HL-60 (cell line): ENCODE measurements at regions not wholly inside any gene's neighbourhood (a gene's known extent, or its start where the extent isn't known, plus 50 kb on each side); places are given as distances from the start of the nearest gene placed in this dataset.
"Not testable (repeated sequence)": the region's sequence is repeated elsewhere in the genome, so short reads cannot be mapped to it uniquely, and the experiment has no call there.

Experiments used
- DNase-seq, 2 experiments: peaks; one replicate each; pipeline ENCODE4 v3.0.0-alpha.2; 2010 to 2020; ENCODE audit warnings: low read depth in 1 of 2, low spot score in 1 of 2
- H3K27ac ChIP-seq: fragments of 250-450 bp; sonication (Bioruptor Pico); replicated peaks from 2 replicates; pipeline ENCODE4 v1.5.1; 2020; ENCODE audit warnings: mild to moderate bottlenecking, moderate library complexity
- H3K27me3 ChIP-seq: fragments of 250-450 bp; sonication (Bioruptor Pico); 2 replicates; pipeline ENCODE4 v1.5.1; 2021; ENCODE audit warnings: mild to moderate bottlenecking, moderate library complexity; ENCODE audit not compliant: insufficient read depth, poor library complexity, severe bottlenecking
- H3K4me3 ChIP-seq: replicated peaks from 2 replicates; pipeline ENCODE4 v1.5.1; 2011; ENCODE audit warnings: mild to moderate bottlenecking, control low read depth, low read length; ENCODE audit not compliant: insufficient read depth
- CTCF ChIP-seq: IDR thresholded peaks from one replicate; pipeline ENCODE4 v1.5.1; 2011; ENCODE audit warnings: low read length, control low read depth, inconsistent platforms; ENCODE audit not compliant: insufficient read depth
- GABPA ChIP-seq: IDR thresholded peaks from 2 replicates; pipeline ENCODE4 v1.6.1; 2012; ENCODE audit warnings: low read depth
- POLR2AphosphoS5 ChIP-seq: IDR thresholded peaks from 2 replicates; pipeline ENCODE4 v1.6.1; 2012; ENCODE audit warnings: low read depth
- REST ChIP-seq: IDR thresholded peaks from 2 replicates; pipeline ENCODE4 v1.6.1; 2012; ENCODE audit warnings: low read depth; ENCODE audit not compliant: insufficient replicate concordance
- SPI1 ChIP-seq: IDR thresholded peaks from 2 replicates; pipeline ENCODE4 v1.6.1; 2012; ENCODE audit warnings: low read depth, mild to moderate bottlenecking, borderline replicate concordance

GRCh38 chr11:56841210-56841810 is 92.8 kb upstream of the OR9G4 start:
- no peaks in the 10 kb centered on the region for H3K27me3 ChIP-seq
- peak; percentile 14 to 41 for DNase-seq
- H3K4me3 ChIP-seq = no peak overlapping the region
- no peak overlapping the region for H3K27ac ChIP-seq
- TF ChIP-seq CTCF (peak; percentile 28), SPI1 (no peak)

- not testable (repeated sequence) for H3K27me3 ChIP-seq, H3K27ac ChIP-seq, DNase-seq, H3K4me3 ChIP-seq
Observed at GRCh38 chr11:56827357-56827756, 78.9 kb upstream of the OR9G4 start.

- no peak for DNase-seq
- H3K27ac ChIP-seq = no peak overlapping the region
- H3K27me3 ChIP-seq = no peaks in the 10 kb centered on the region
- H3K4me3 ChIP-seq = no peak overlapping the region
- TF ChIP-seq REST (no peak), CTCF (no peak), SPI1 (no peak), POLR2AphosphoS5 (no peak), GABPA (no peak)
Observed at GRCh38 chr11:56819916-56820315, 71.4 kb upstream of the OR9G4 start.

- TF ChIP-seq GABPA = no peak
- TF ChIP-seq SPI1 = no peak
- no peak for TF ChIP-seq POLR2AphosphoS5
- no peak for TF ChIP-seq REST
- TF ChIP-seq CTCF = no peak
- Histone ChIP-seq H3K27ac (no peak overlapping the region), H3K27me3 (no peaks in the 10 kb centered on the region), H3K4me3 (no peak overlapping the region)
- DNase-seq = no peak
Observed at GRCh38 chr11:56817661-56818060, 69.2 kb upstream of the OR9G4 start.
